ENCODE measurements at regions not wholly inside any gene's neighbourhood (a gene's known extent, or its start where the extent isn't known, plus 50 kb on each side); places are given as distances from the start of the nearest gene placed in this dataset.

GRCh38 chr4:54440394-54441136 lies 211.5 kb downstream of the PDGFRA start (continued):
- TF ChIP-seq CHD7 (IDR thresholded peaks at IDR 0.05; ENCODE audit: low read depth, low read length) (no peak), ZNF436 (CRISPR knock-in tag; IDR thresholded peaks at IDR 0.05) (no peak), ETV5 (CRISPR knock-in tag; IDR thresholded peaks at IDR 0.05; ENCODE audit: low read depth) (no peak), ZNF316 (IDR thresholded peaks at IDR 0.05) (no peak), HMGN3 (IDR thresholded peaks at IDR 0.05; ENCODE audit: borderline replicate concordance, extremely low read depth, insufficient read length, low read depth, low read length) (no peak), RBFOX2 (IDR thresholded peaks at IDR 0.05; ENCODE audit: low read depth, low read length) (no peak), TAF9B (IDR thresholded peaks at IDR 0.05; ENCODE audit: partially characterized antibody) (no peak), ILK (tag; IDR thresholded peaks at IDR 0.05; ENCODE audit: borderline replicate concordance, low read depth) (no peak), BMI1 (IDR thresholded peaks at IDR 0.05; ENCODE audit: low read length) (no peak), POU5F1 (IDR thresholded peaks at IDR 0.05; ENCODE audit: borderline replicate concordance, low read depth, low read length, partially characterized antibody) (no peak), RFX7 (CRISPR knock-in tag; IDR thresholded peaks at IDR 0.05) (no peak), CTCF (IDR thresholded peaks at IDR 0.05 in 2 of 3, conservative IDR thresholded peaks at IDR 0.05 in 1 of 3; ENCODE audit: insufficient read depth in 2 of 3, low read depth in 1 of 3, low read length in 3 of 3) (peak; percentile 34 to 62 (median 44); a peak in 4 of 6 replicates), ARID3B (CRISPR knock-in tag; IDR thresholded peaks at IDR 0.05; ENCODE audit: borderline replicate concordance) (no peak)
